GM18507 (cell line): ENCODE measurements at regions not wholly inside any gene's neighbourhood (a gene's known extent, or its start where the extent isn't known, plus 50 kb on each side); places are given as distances from the start of the nearest gene placed in this dataset.

ENCODE experiments used
- DNase-seq: peaks from one replicate; pipeline ENCODE4 v3.0.0; 2011; ENCODE audit warnings: low read depth; ENCODE audit not compliant: insufficient read length; ENCODE audit errors: extremely low spot score
- FAIRE-seq: peaks from 2 replicates; lab custom pipeline; 2011; peaks lifted over from hg19 to GRCh38; lab: Jason Lieb, UNC

GRCh38 chr13:32955881-32956594 is 60.2 kb upstream of the KL start:
- FAIRE-seq, result no peak
- DNase-seq, result no peak

GRCh38 chr13:32956595-32956933 is 59.7 kb upstream of the KL start:
- FAIRE-seq (no peak), DNase-seq (no peak)

- FAIRE-seq, result no peak
- DNase-seq, result no peak
Measured at GRCh38 chr13:32960626-32961025, 55.6 kb upstream of the KL start.

GRCh38 chr13:32961724-32962123 is 54.5 kb upstream of the KL start:
- DNase-seq, result no peak
- no peak for FAIRE-seq

GRCh38 chr13:32962342-32962741 is 53.9 kb upstream of the KL start:
- FAIRE-seq, result no peak

GRCh38 chr13:32964987-32965386 is 51.2 kb upstream of the KL start:
- DNase-seq (no peak), FAIRE-seq (no peak)

More at GRCh38 chr13:32962342-32962741, 53.9 kb upstream of the KL start:
- DNase-seq, result no peak
